ENCODE measurements at regions not wholly inside any gene's neighbourhood (a gene's known extent, or its start where the extent isn't known, plus 50 kb on each side); places are given as distances from the start of the nearest gene placed in this dataset.
"Not testable (repeated sequence)": the region's sequence is repeated elsewhere in the genome, so short reads cannot be mapped to it uniquely, and the experiment has no call there.

GRCh38 chr3:174366904-174367303 lies 492.2 kb upstream of the NAALADL2 start:
- not testable (repeated sequence) for H3K27ac Mint-ChIP-seq; H3K4me1 Mint-ChIP-seq (ENCODE audit: low read depth); H3K9me3 Mint-ChIP-seq

GRCh38 chr3:174376346-174376745 lies 482.8 kb upstream of the NAALADL2 start:
- no peaks in the 10 kb centered on the region for H3K36me3 Mint-ChIP-seq (ENCODE audit: low read depth)
- H3K27ac Mint-ChIP-seq: no peak overlapping the region
- no peak overlapping the region for H3K4me3 Mint-ChIP-seq
- no peaks in the 10 kb centered on the region for H3K27me3 Mint-ChIP-seq
- no peaks in the 10 kb centered on the region for H3K4me1 Mint-ChIP-seq (ENCODE audit: low read depth)
- no peak for DNase-seq
- peaks cover 2% of the 10 kb centered on the region for H3K9me3 Mint-ChIP-seq

More at GRCh38 chr3:174366904-174367303, 492.2 kb upstream of the NAALADL2 start:
- H3K27me3 Mint-ChIP-seq; DNase-seq; H3K36me3 Mint-ChIP-seq (ENCODE audit: low read depth); H3K4me3 Mint-ChIP-seq: not testable (repeated sequence)

GRCh38 chr3:174377096-174377495 lies 482.0 kb upstream of the NAALADL2 start:
- Mint-ChIP-seq H3K27me3 (no peaks in the 10 kb centered on the region), H3K4me3 (no peak overlapping the region), H3K27ac (no peak overlapping the region), H3K4me1 (ENCODE audit: low read depth) (no peaks in the 10 kb centered on the region), H3K9me3 (peaks cover 2% of the 10 kb centered on the region), H3K36me3 (ENCODE audit: low read depth) (no peaks in the 10 kb centered on the region)
- no peak for DNase-seq

- H3K4me3 Mint-ChIP-seq: no peak overlapping the region
- H3K27me3 Mint-ChIP-seq: no peaks in the 10 kb centered on the region
- H3K27ac Mint-ChIP-seq: no peak overlapping the region
- no peaks in the 10 kb centered on the region for H3K36me3 Mint-ChIP-seq (ENCODE audit: low read depth)
- H3K9me3 Mint-ChIP-seq: peaks cover 2% of the 10 kb centered on the region
- H3K4me1 Mint-ChIP-seq (ENCODE audit: low read depth): no peaks in the 10 kb centered on the region
- DNase-seq: no peak
Measured at GRCh38 chr3:174377684-174378083, 481.4 kb upstream of the NAALADL2 start.

- Mint-ChIP-seq H3K27me3 (no peaks in the 10 kb centered on the region), H3K9me3 (peaks cover 4% of the 10 kb centered on the region), H3K4me1 (ENCODE audit: low read depth) (no peaks in the 10 kb centered on the region), H3K36me3 (ENCODE audit: low read depth) (no peaks in the 10 kb centered on the region), H3K4me3 (no peak overlapping the region), H3K27ac (no peak overlapping the region)
- DNase-seq: no peak
Measured at GRCh38 chr3:174382878-174383277, 476.3 kb upstream of the NAALADL2 start.

- no peak for DNase-seq
- Mint-ChIP-seq H3K27me3 (no peaks in the 10 kb centered on the region), H3K36me3 (ENCODE audit: low read depth) (no peaks in the 10 kb centered on the region), H3K4me1 (ENCODE audit: low read depth) (no peaks in the 10 kb centered on the region), H3K4me3 (no peak overlapping the region), H3K9me3 (peaks cover 4% of the 10 kb centered on the region), H3K27ac (no peak overlapping the region)
Measured at GRCh38 chr3:174387736-174388135, 471.4 kb upstream of the NAALADL2 start.

- Mint-ChIP-seq H3K4me1 (ENCODE audit: low read depth) (no peaks in the 10 kb centered on the region), H3K4me3 (no peak overlapping the region), H3K27me3 (no peaks in the 10 kb centered on the region), H3K27ac (no peak overlapping the region), H3K36me3 (ENCODE audit: low read depth) (no peaks in the 10 kb centered on the region), H3K9me3 (no peaks in the 10 kb centered on the region)
- DNase-seq: no peak
Measured at GRCh38 chr3:174397848-174398247, 461.3 kb upstream of the NAALADL2 start.

GRCh38 chr3:174398761-174399160 lies 460.4 kb upstream of the NAALADL2 start:
- Mint-ChIP-seq H3K4me1 (ENCODE audit: low read depth) (no peaks in the 10 kb centered on the region), H3K36me3 (ENCODE audit: low read depth) (no peaks in the 10 kb centered on the region), H3K27ac (no peak overlapping the region), H3K4me3 (no peak overlapping the region), H3K9me3 (no peaks in the 10 kb centered on the region), H3K27me3 (no peaks in the 10 kb centered on the region)
- DNase-seq: no peak

- Mint-ChIP-seq H3K27me3 (no peaks in the 10 kb centered on the region), H3K27ac (no peak overlapping the region), H3K9me3 (peaks cover 4% of the 10 kb centered on the region), H3K36me3 (ENCODE audit: low read depth) (no peaks in the 10 kb centered on the region), H3K4me1 (ENCODE audit: low read depth) (no peaks in the 10 kb centered on the region), H3K4me3 (no peak overlapping the region)
- DNase-seq: no peak
Measured at GRCh38 chr3:174403831-174404230, 455.3 kb upstream of the NAALADL2 start.

GRCh38 chr3:174408310-174408709 lies 450.8 kb upstream of the NAALADL2 start:
- H3K27ac Mint-ChIP-seq: no peak overlapping the region
- peaks cover 4% of the 10 kb centered on the region for H3K9me3 Mint-ChIP-seq
- no peak overlapping the region for H3K4me3 Mint-ChIP-seq
- H3K27me3 Mint-ChIP-seq: no peaks in the 10 kb centered on the region
- no peak for DNase-seq
- H3K36me3 Mint-ChIP-seq (ENCODE audit: low read depth): no peaks in the 10 kb centered on the region
- H3K4me1 Mint-ChIP-seq (ENCODE audit: low read depth): no peaks in the 10 kb centered on the region

GRCh38 chr3:174409086-174409743 lies 449.9 kb upstream of the NAALADL2 start:
- H3K9me3 Mint-ChIP-seq: peaks cover 4% of the 10 kb centered on the region
- no peak overlapping the region for H3K27ac Mint-ChIP-seq
- no peak overlapping the region for H3K4me3 Mint-ChIP-seq
- no peaks in the 10 kb centered on the region for H3K4me1 Mint-ChIP-seq (ENCODE audit: low read depth)
- DNase-seq: no peak
- no peaks in the 10 kb centered on the region for H3K36me3 Mint-ChIP-seq (ENCODE audit: low read depth)
- no peaks in the 10 kb centered on the region for H3K27me3 Mint-ChIP-seq

GRCh38 chr3:174413062-174413912 lies 445.8 kb upstream of the NAALADL2 start:
- H3K36me3 Mint-ChIP-seq (ENCODE audit: low read depth): no peaks in the 10 kb centered on the region

GRCh38 chr3:174414902-174415301 lies 444.2 kb upstream of the NAALADL2 start:
- Mint-ChIP-seq H3K9me3 (no peaks in the 10 kb centered on the region), H3K4me3 (no peak overlapping the region), H3K27me3 (no peaks in the 10 kb centered on the region), H3K4me1 (ENCODE audit: low read depth) (no peaks in the 10 kb centered on the region), H3K27ac (no peak overlapping the region), H3K36me3 (ENCODE audit: low read depth) (no peaks in the 10 kb centered on the region)
- DNase-seq: no peak

More at GRCh38 chr3:174413062-174413912, 445.8 kb upstream of the NAALADL2 start:
- Mint-ChIP-seq H3K4me1 (ENCODE audit: low read depth) (no peaks in the 10 kb centered on the region), H3K4me3 (no peak overlapping the region), H3K9me3 (no peaks in the 10 kb centered on the region), H3K27me3 (no peaks in the 10 kb centered on the region), H3K27ac (no peak overlapping the region)
- no peak for DNase-seq

- no peaks in the 10 kb centered on the region for H3K27me3 Mint-ChIP-seq
- H3K36me3 Mint-ChIP-seq (ENCODE audit: low read depth): no peaks in the 10 kb centered on the region
- no peak overlapping the region for H3K27ac Mint-ChIP-seq
- H3K4me3 Mint-ChIP-seq: no peak overlapping the region
- no peak for DNase-seq
- H3K9me3 Mint-ChIP-seq: no peaks in the 10 kb centered on the region
- H3K4me1 Mint-ChIP-seq (ENCODE audit: low read depth): no peaks in the 10 kb centered on the region
Measured at GRCh38 chr3:174417573-174417972, 441.6 kb upstream of the NAALADL2 start.

GRCh38 chr3:174419216-174419615 lies 439.9 kb upstream of the NAALADL2 start:
- Mint-ChIP-seq H3K9me3 (no peaks in the 10 kb centered on the region), H3K27ac (no peak overlapping the region), H3K36me3 (ENCODE audit: low read depth) (no peaks in the 10 kb centered on the region), H3K4me3 (no peak overlapping the region), H3K4me1 (ENCODE audit: low read depth) (no peaks in the 10 kb centered on the region), H3K27me3 (no peaks in the 10 kb centered on the region)
- DNase-seq: no peak
